SK-N-SH (cell line): ENCODE measurements at regions not wholly inside any gene's neighbourhood (a gene's known extent, or its start where the extent isn't known, plus 50 kb on each side); places are given as distances from the start of the nearest gene placed in this dataset.

Experiments used
- CTCF ChIA-PET: fragments of 300-600, 350-600 bp; formaldehyde crosslinking; extraction: SDS; loops from one replicate; lab custom pipeline; 2021; lab: Yijun Ruan, JAX
- POLR2A ChIA-PET: fragments of 350-600 bp; sonication (Branson Sonifier 250); formaldehyde crosslinking; extraction: SDS; loops from one replicate; lab custom pipeline; 2020; ENCODE audit warnings: antibody characterized with exemption, inconsistent platforms; lab: Yijun Ruan, JAX
- DNase-seq: peaks from one replicate; pipeline ENCODE4 v3.0.0; 2012
- H2AFZ ChIP-seq: fragments of 200-600 bp; sonication (generic); 2 replicates; pipeline ENCODE4 v1.8.1; 2016; ENCODE audit warnings: antibody characterized with exemption, mild to moderate bottlenecking, low read depth
- H3F3A ChIP-seq: fragments of 200-600 bp; sonication (generic); replicated peaks from 2 replicates; pipeline ENCODE3; 2016; ENCODE audit warnings: antibody characterized with exemption, mild to moderate bottlenecking; ENCODE audit not compliant: insufficient read depth
- H3K27ac ChIP-seq, 2 experiments: fragments of 200-500 bp in 1 of 2; fragments of 200-600 bp in 1 of 2; sonication (Bioruptor generic) in 1 of 2; sonication (generic), shearing (Covaris generic) in 1 of 2; 2 replicates each; pipeline versions ENCODE4 v1.5.1 to v1.6.1; 2014 to 2016; ENCODE audit warnings: low read depth in 2 of 2, inconsistent platforms in 1 of 2, low read length in 1 of 2, mild to moderate bottlenecking in 1 of 2, mixed read lengths in 1 of 2
- H3K27me3 ChIP-seq: fragments of 200-600 bp; sonication (generic), shearing (Covaris generic); 2 replicates; pipeline ENCODE4 v1.6.1; 2016; ENCODE audit warnings: mixed run types; ENCODE audit not compliant: insufficient read depth
- H3K36me3 ChIP-seq, 2 experiments: fragments of 200-500 bp in 1 of 2; fragments of 200-600 bp in 1 of 2; sonication (Bioruptor generic) in 1 of 2; sonication (generic) in 1 of 2; replicated peaks in 1 of 2; 2 replicates each; pipeline versions ENCODE3 to v1.5.1; 2014 to 2016; ENCODE audit warnings: low read length in 1 of 2, mild to moderate bottlenecking in 1 of 2; ENCODE audit not compliant: insufficient read depth in 2 of 2, control insufficient read depth in 1 of 2
- H3K4me1 ChIP-seq, 2 experiments: fragments of 200-500 bp in 1 of 2; fragments of 200-600 bp in 1 of 2; sonication (Bioruptor generic) in 1 of 2; sonication (generic), shearing (Covaris generic) in 1 of 2; 2 replicates each; pipeline versions ENCODE4 v1.5.1 to v1.6.1; 2014 to 2016; ENCODE audit warnings: low read depth in 1 of 2, low read length in 1 of 2, mixed run types in 1 of 2; ENCODE audit not compliant: insufficient read depth in 2 of 2, control insufficient read depth in 1 of 2
- H3K4me2 ChIP-seq: fragments of 200-600 bp; sonication (generic), shearing (Covaris generic); 2 replicates; pipeline ENCODE4 v1.6.1; 2017; ENCODE audit warnings: mixed run types
- H3K4me3 ChIP-seq, 2 experiments: fragments of 200-500 bp in 1 of 2; fragments of 200-600 bp in 1 of 2; sonication (Bioruptor generic) in 1 of 2; sonication (generic), shearing (Covaris generic) in 1 of 2; 2 replicates each; pipeline versions ENCODE4 v1.5.1 to v1.8.1; 2014 to 2016; ENCODE audit warnings: low read depth in 2 of 2, inconsistent platforms in 1 of 2, low read length in 1 of 2, mild to moderate bottlenecking in 1 of 2, mixed read lengths in 1 of 2, moderate library complexity in 1 of 2
- H3K79me2 ChIP-seq: fragments of 200-600 bp; sonication (generic); 2 replicates; pipeline ENCODE4 v1.8.1; 2017; ENCODE audit warnings: mild to moderate bottlenecking; ENCODE audit not compliant: insufficient read depth
- H3K9ac ChIP-seq: fragments of 200-600 bp; sonication (generic); 2 replicates; pipeline ENCODE4 v1.6.1; 2017; ENCODE audit warnings: mixed run types
- H3K9me2 ChIP-seq: fragments of 200-600 bp; sonication (generic); 2 replicates; pipeline ENCODE4 v1.6.1; 2017; ENCODE audit warnings: mixed run types
- H3K9me3 ChIP-seq: fragments of 200-600 bp; sonication (generic); 2 replicates; pipeline ENCODE4 v1.6.1; 2017; ENCODE audit warnings: mixed run types, mild to moderate bottlenecking, moderate library complexity
- H4K20me1 ChIP-seq: fragments of 200-600 bp; sonication (generic); 2 replicates; pipeline ENCODE4 v1.6.1; 2017; ENCODE audit warnings: mild to moderate bottlenecking, mixed run types; ENCODE audit not compliant: insufficient read depth
- ELF1 ChIP-seq: IDR thresholded peaks from 2 replicates; pipeline ENCODE4 v1.4.0; 2012
- FOXJ3 ChIP-seq: sonication (generic); formaldehyde crosslinking; IDR thresholded peaks from 2 replicates; pipeline ENCODE4 v1.5.1; 2020; ENCODE audit warnings: mild to moderate bottlenecking, missing genetic modification reagents
- FOXM1 ChIP-seq: IDR thresholded peaks from 2 replicates; pipeline ENCODE4 v1.4.0; 2012; ENCODE audit warnings: low read depth, mild to moderate bottlenecking
- MEF2A ChIP-seq: IDR thresholded peaks from 2 replicates; pipeline ENCODE4 v1.4.0; 2012; ENCODE audit warnings: low read depth, borderline replicate concordance
- MXI1 ChIP-seq: IDR thresholded peaks from 2 replicates; pipeline ENCODE4 v1.6.1; 2012; ENCODE audit warnings: mild to moderate bottlenecking, low read depth, low read length, improper control_type of control experiment
- NFIC ChIP-seq: IDR thresholded peaks from 2 replicates; pipeline ENCODE4 v1.4.0; 2012; ENCODE audit warnings: borderline replicate concordance
- NRF1 ChIP-seq: IDR thresholded peaks from 2 replicates; pipeline ENCODE4 v1.6.1; 2012; ENCODE audit warnings: low read depth, mild to moderate bottlenecking, low read length
- POLR2AphosphoS5 ChIP-seq: IDR thresholded peaks from 2 replicates; pipeline ENCODE4 v1.6.1; 2012; ENCODE audit warnings: low read depth, low read length
- RCOR1 ChIP-seq: fragments of 150-350 bp; IDR thresholded peaks from 2 replicates; pipeline ENCODE4 v1.6.1; 2017; ENCODE audit warnings: antibody characterized with exemption, low read length
- TAF1 ChIP-seq: IDR thresholded peaks from 2 replicates; pipeline ENCODE4 v1.6.1; 2012; ENCODE audit warnings: low read depth, mild to moderate bottlenecking, low read length, moderate library complexity, borderline replicate concordance
- TCF12 ChIP-seq: IDR thresholded peaks from 2 replicates; pipeline ENCODE4 v1.4.0; 2012
- TEAD4 ChIP-seq: IDR thresholded peaks from 2 replicates; pipeline ENCODE4 v1.4.0; 2012; ENCODE audit warnings: mild to moderate bottlenecking, borderline replicate concordance; ENCODE audit not compliant: insufficient read depth
- USF1 ChIP-seq: IDR thresholded peaks from 2 replicates; pipeline ENCODE4 v1.4.0; 2012; ENCODE audit warnings: low read depth, borderline replicate concordance
- YY1 ChIP-seq: IDR thresholded peaks from 2 replicates; pipeline ENCODE4 v1.4.0; 2012; ENCODE audit warnings: low read depth, mild to moderate bottlenecking
- ZBTB33 ChIP-seq: IDR thresholded peaks from 2 replicates; pipeline ENCODE4 v1.4.0; 2012; ENCODE audit warnings: low read depth, borderline replicate concordance
- WGBS: methylation state at CpG from one replicate; pipeline ENCODE4 v1.1.6; 2017; ENCODE audit warnings: low lambda C conversion rate; 5-methylcytosine and 5-hydroxymethylcytosine counted together
- TF ChIP-seq, protein P1 (sequence below): IDR thresholded peaks from 2 replicates; pipeline ENCODE4; 2012

- Histone ChIP-seq H3K4me2 (no peak overlapping the region), H3K9me3 (no peaks in the 10 kb centered on the region), H3K4me3 (no peak overlapping the region), H2AFZ (no peak overlapping the region), H3K9me2 (no peaks in the 10 kb centered on the region), H3K27me3 (no peaks in the 10 kb centered on the region), H4K20me1 (no peaks in the 10 kb centered on the region), H3F3A (no peaks in the 10 kb centered on the region), H3K36me3 (no peaks in the 10 kb centered on the region), H3K27ac (no peak overlapping the region), H3K79me2 (no peaks in the 10 kb centered on the region), H3K9ac (no peak overlapping the region), H3K4me1 (no peaks in the 10 kb centered on the region)
- no peak for DNase-seq
- 65% methylated on average over 2 of the region's 2 CpGs for WGBS
- ChIA-PET CTCF (interaction anchor here (0.6 to 2.3 kb wide), 2 partner anchors 23 to 131 kb away, joined by 3 to 8 read pairs; no protein-coding TSS in a partner anchor), POLR2A (interaction anchor here (0.6 kb wide), 1 partner anchor 56 kb away, joined by 3 read pairs; no protein-coding TSS in a partner anchor)
- TF ChIP-seq ELF1, result no peak
- TF ChIP-seq NFIC, result no peak
- TF ChIP-seq USF1, result no peak
- no peak for TF ChIP-seq MXI1
- TF ChIP-seq, protein P1, sequence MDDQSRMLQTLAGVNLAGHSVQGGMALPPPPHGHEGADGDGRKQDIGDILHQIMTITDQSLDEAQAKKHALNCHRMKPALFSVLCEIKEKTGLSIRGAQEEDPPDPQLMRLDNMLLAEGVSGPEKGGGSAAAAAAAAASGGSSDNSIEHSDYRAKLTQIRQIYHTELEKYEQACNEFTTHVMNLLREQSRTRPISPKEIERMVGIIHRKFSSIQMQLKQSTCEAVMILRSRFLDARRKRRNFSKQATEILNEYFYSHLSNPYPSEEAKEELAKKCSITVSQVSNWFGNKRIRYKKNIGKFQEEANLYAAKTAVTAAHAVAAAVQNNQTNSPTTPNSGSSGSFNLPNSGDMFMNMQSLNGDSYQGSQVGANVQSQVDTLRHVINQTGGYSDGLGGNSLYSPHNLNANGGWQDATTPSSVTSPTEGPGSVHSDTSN, result no peak
- TF ChIP-seq ZBTB33, result no peak
- no peak for TF ChIP-seq FOXM1
- no peak for TF ChIP-seq TCF12
- no peak for TF ChIP-seq TAF1
- TF ChIP-seq NRF1, result no peak
- TF ChIP-seq MEF2A, result no peak
- TF ChIP-seq TEAD4, result no peak
- TF ChIP-seq FOXJ3 (CRISPR knock-in tag), result no peak
- no peak for TF ChIP-seq YY1
- no peak for TF ChIP-seq RCOR1
- no peak for TF ChIP-seq POLR2AphosphoS5
These were observed 191.3 kb downstream of the SMIM20 start for GRCh38 chr4:26105337-26105736.
